Astrocyte (in vitro differentiated cells and primary cell): ENCODE measurements at regions not wholly inside any gene's neighbourhood (a gene's known extent, or its start where the extent isn't known, plus 50 kb on each side); places are given as distances from the start of the nearest gene placed in this dataset.

Source experiments
- DNase-seq: peaks from one replicate; pipeline ENCODE4 v3.0.0-alpha.2; 2010; ENCODE audit warnings: low read depth
- FAIRE-seq: peaks from 2 replicates; lab custom pipeline; 2011; peaks lifted over from hg19 to GRCh38; lab: Jason Lieb, UNC
- H2AFZ ChIP-seq: 2 replicates; pipeline ENCODE4 v1.6.0; 2012; ENCODE audit warnings: low read depth, low read length, inconsistent platforms
- H3K27ac ChIP-seq: 2 replicates; pipeline ENCODE4 v1.5.1; 2011; ENCODE audit warnings: low read depth, low read length, inconsistent platforms
- H3K27me3 ChIP-seq: 2 replicates; pipeline ENCODE4 v1.6.0; 2011; ENCODE audit warnings: low read length, inconsistent platforms; ENCODE audit not compliant: insufficient read depth
- H3K36me3 ChIP-seq: 2 replicates; pipeline ENCODE4 v1.5.1; 2011; ENCODE audit warnings: low read length, inconsistent platforms; ENCODE audit not compliant: insufficient read depth
- H3K4me1 ChIP-seq: 2 replicates; pipeline ENCODE4 v1.5.1; 2011; ENCODE audit warnings: low read length, inconsistent platforms; ENCODE audit not compliant: insufficient read depth
- H3K4me2 ChIP-seq: 2 replicates; pipeline ENCODE4 v1.6.0; 2012; ENCODE audit warnings: low read length, inconsistent platforms
- H3K4me3 ChIP-seq: 2 replicates; pipeline ENCODE4 v1.5.1; 2011; ENCODE audit warnings: low read depth, mild to moderate bottlenecking, low read length, inconsistent platforms; ENCODE audit not compliant: insufficient read depth
- H3K79me2 ChIP-seq: 2 replicates; pipeline ENCODE4 v1.6.0; 2012; ENCODE audit warnings: mild to moderate bottlenecking, low read length, inconsistent platforms; ENCODE audit not compliant: insufficient read depth
- H3K9ac ChIP-seq: 2 replicates; pipeline ENCODE4 v1.6.0; 2012; ENCODE audit warnings: mild to moderate bottlenecking, low read length, inconsistent platforms
- H3K9me3 ChIP-seq: 2 replicates; pipeline ENCODE4 v1.5.1; 2012; ENCODE audit warnings: low read depth, mild to moderate bottlenecking, low read length, inconsistent platforms; ENCODE audit not compliant: insufficient read depth
- H4K20me1 ChIP-seq: 2 replicates; pipeline ENCODE4 v1.6.0; 2012; ENCODE audit warnings: low read length, inconsistent platforms; ENCODE audit not compliant: insufficient read depth
- H3K27ac Mint-ChIP-seq: one replicate; pipeline ENCODE4 v1.8.0; 2021; ENCODE audit warnings: mild to moderate bottlenecking, mixed read lengths; ENCODE audit not compliant: unreplicated experiment
- H3K27me3 Mint-ChIP-seq: one replicate; pipeline ENCODE4 v1.8.0; 2021; ENCODE audit warnings: low read depth, mixed read lengths; ENCODE audit not compliant: unreplicated experiment
- H3K36me3 Mint-ChIP-seq: one replicate; pipeline ENCODE4 v1.8.0; 2021; ENCODE audit warnings: low read depth, mixed read lengths; ENCODE audit not compliant: unreplicated experiment
- H3K4me1 Mint-ChIP-seq: one replicate; pipeline ENCODE4 v1.8.0; 2021; ENCODE audit warnings: low read depth, mixed read lengths; ENCODE audit not compliant: unreplicated experiment
- H3K4me3 Mint-ChIP-seq: one replicate; pipeline ENCODE4 v1.8.0; 2021; ENCODE audit warnings: mild to moderate bottlenecking, moderate library complexity, mixed read lengths; ENCODE audit not compliant: unreplicated experiment
- H3K9me3 Mint-ChIP-seq: one replicate; pipeline ENCODE4 v1.8.0; 2021; ENCODE audit warnings: mild to moderate bottlenecking, mixed read lengths; ENCODE audit not compliant: unreplicated experiment
- EZH2 ChIP-seq: IDR thresholded peaks from 2 replicates; pipeline ENCODE4 v1.6.1; 2012; ENCODE audit warnings: mild to moderate bottlenecking, low read length, inconsistent platforms; ENCODE audit not compliant: insufficient read depth
- TF ChIP-seq, protein P1 (sequence below): IDR thresholded peaks from 2 replicates; pipeline ENCODE4 v1.5.1; 2011; ENCODE audit warnings: low read depth, mild to moderate bottlenecking, inconsistent platforms, low read length, moderate library complexity; ENCODE audit not compliant: insufficient read depth

DNA sequence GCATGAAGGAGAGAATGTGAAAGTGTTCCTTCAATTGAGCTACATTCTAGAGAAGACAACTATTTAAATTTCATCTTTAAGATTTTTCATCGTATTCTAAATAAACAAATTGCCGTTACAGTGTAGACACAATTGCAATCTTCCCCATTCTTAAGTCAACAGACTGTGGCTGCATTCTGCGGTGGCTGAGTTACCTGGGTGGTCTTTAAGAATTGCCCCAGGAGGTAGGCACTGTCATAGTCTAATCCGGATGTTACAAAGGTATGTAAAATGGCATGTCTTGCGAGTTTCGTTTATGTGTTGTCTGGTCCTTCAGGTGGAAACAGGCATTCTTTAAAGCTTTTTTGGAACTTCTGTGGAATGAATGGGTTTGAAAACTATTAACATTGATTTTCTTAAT, 586.1 kb upstream of the PITX2 start:
- Mint-ChIP-seq H3K36me3 (no peaks in the 10 kb centered on the region), H3K4me1 (peaks cover 4% of the 10 kb centered on the region), H3K27ac (no peak overlapping the region), H3K4me3 (no peak overlapping the region), H3K27me3 (no peaks in the 10 kb centered on the region), H3K9me3 (no peaks in the 10 kb centered on the region)
- Histone ChIP-seq H3K9me3 (no peaks in the 10 kb centered on the region), H3K27ac (no peak overlapping the region), H3K4me2 (no peak overlapping the region), H3K9ac (no peak overlapping the region), H3K79me2 (no peaks in the 10 kb centered on the region), H4K20me1 (no peaks in the 10 kb centered on the region), H3K4me1 (no peaks in the 10 kb centered on the region), H3K27me3 (no peaks in the 10 kb centered on the region), H3K36me3 (no peaks in the 10 kb centered on the region), H3K4me3 (no peak overlapping the region), H2AFZ (no peak overlapping the region)
- DNase-seq, result no peak
- no peak for TF ChIP-seq EZH2
- FAIRE-seq, result no peak

DNA sequence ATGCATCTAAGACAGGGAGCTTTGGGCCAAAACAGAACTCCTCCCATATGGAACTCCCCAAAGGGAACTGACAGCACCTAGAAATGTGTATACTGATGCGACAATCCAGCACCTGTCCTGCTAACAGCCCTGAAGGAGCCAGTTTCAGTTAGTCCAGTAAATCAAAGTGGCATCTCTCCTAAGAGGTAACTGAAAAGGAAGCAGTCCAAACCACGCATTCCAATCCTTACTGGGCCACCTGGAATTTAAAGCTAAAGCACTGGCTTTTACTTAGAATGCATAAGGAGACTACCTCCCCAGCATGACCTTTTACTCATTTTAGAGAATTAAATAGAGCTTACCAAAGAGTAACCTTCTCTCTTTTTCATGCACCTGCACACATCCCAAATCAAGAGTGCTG, 586.8 kb upstream of the PITX2 start:
- no peak for TF ChIP-seq EZH2
- TF ChIP-seq, protein P1, sequence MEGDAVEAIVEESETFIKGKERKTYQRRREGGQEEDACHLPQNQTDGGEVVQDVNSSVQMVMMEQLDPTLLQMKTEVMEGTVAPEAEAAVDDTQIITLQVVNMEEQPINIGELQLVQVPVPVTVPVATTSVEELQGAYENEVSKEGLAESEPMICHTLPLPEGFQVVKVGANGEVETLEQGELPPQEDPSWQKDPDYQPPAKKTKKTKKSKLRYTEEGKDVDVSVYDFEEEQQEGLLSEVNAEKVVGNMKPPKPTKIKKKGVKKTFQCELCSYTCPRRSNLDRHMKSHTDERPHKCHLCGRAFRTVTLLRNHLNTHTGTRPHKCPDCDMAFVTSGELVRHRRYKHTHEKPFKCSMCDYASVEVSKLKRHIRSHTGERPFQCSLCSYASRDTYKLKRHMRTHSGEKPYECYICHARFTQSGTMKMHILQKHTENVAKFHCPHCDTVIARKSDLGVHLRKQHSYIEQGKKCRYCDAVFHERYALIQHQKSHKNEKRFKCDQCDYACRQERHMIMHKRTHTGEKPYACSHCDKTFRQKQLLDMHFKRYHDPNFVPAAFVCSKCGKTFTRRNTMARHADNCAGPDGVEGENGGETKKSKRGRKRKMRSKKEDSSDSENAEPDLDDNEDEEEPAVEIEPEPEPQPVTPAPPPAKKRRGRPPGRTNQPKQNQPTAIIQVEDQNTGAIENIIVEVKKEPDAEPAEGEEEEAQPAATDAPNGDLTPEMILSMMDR, result no peak
- H3K4me2 ChIP-seq, result no peak overlapping the region
- no peaks in the 10 kb centered on the region for H3K9me3 ChIP-seq
- H3K9ac ChIP-seq, result no peak overlapping the region
- FAIRE-seq, result no peak
- H3K4me3 Mint-ChIP-seq, result no peak overlapping the region
- H3K4me1 ChIP-seq, result no peaks in the 10 kb centered on the region
- no peaks in the 10 kb centered on the region for H3K27me3 ChIP-seq
- no peaks in the 10 kb centered on the region for H4K20me1 ChIP-seq
- H3K9me3 Mint-ChIP-seq, result no peaks in the 10 kb centered on the region
- no peak overlapping the region for H2AFZ ChIP-seq
- no peaks in the 10 kb centered on the region for H3K27me3 Mint-ChIP-seq
- no peak overlapping the region for H3K27ac ChIP-seq
- no peaks in the 10 kb centered on the region for H3K36me3 ChIP-seq
- no peak for DNase-seq
- no peak overlapping the region for H3K27ac Mint-ChIP-seq
- no peak overlapping the region for H3K4me3 ChIP-seq
- no peaks in the 10 kb centered on the region for H3K36me3 Mint-ChIP-seq
- H3K79me2 ChIP-seq, result no peaks in the 10 kb centered on the region
- H3K4me1 Mint-ChIP-seq, result peaks cover 4% of the 10 kb centered on the region

DNA sequence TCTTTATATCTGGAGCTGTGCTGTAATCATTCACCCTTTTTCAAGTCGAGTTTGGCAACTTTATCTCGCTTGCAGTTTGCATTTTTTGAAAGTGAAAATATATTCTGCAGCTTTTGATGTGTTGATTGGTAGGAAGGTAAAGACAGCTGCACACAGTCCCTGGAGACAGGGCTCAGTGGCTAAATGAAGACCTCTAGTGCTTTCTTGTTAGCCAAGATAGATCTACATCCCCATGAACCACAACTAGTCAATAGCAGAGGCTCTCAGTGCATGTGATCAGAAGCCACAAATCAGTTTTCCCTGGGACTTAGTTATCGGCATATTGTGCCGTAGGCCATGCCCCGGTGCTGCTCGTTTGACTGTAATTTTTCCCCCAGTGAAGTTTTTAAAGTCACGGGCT, 587.7 kb upstream of the PITX2 start:
- Histone ChIP-seq H3K36me3 (no peaks in the 10 kb centered on the region), H3K4me1 (no peaks in the 10 kb centered on the region), H3K4me2 (no peak overlapping the region), H3K79me2 (no peaks in the 10 kb centered on the region), H3K9me3 (no peaks in the 10 kb centered on the region), H3K27me3 (no peaks in the 10 kb centered on the region), H3K9ac (no peak overlapping the region), H4K20me1 (no peaks in the 10 kb centered on the region), H3K4me3 (no peak overlapping the region), H3K27ac (no peak overlapping the region), H2AFZ (no peak overlapping the region)
- H3K4me3 Mint-ChIP-seq, result no peak overlapping the region
- DNase-seq (no peak), FAIRE-seq (no peak)
- peaks cover 4% of the 10 kb centered on the region for H3K4me1 Mint-ChIP-seq
- TF ChIP-seq, protein P1, result no peak
- TF ChIP-seq EZH2, result no peak
- H3K27ac Mint-ChIP-seq, result no peak overlapping the region
- no peaks in the 10 kb centered on the region for H3K27me3 Mint-ChIP-seq
- H3K36me3 Mint-ChIP-seq, result no peaks in the 10 kb centered on the region
- H3K9me3 Mint-ChIP-seq, result no peaks in the 10 kb centered on the region
